HuH-7.5 (cell line): ENCODE measurements at regions not wholly inside any gene's neighbourhood (a gene's known extent, or its start where the extent isn't known, plus 50 kb on each side); places are given as distances from the start of the nearest gene placed in this dataset.
"Not testable (repeated sequence)": the region's sequence is repeated elsewhere in the genome, so short reads cannot be mapped to it uniquely, and the experiment has no call there.

Experiments
- DNase-seq: peaks from one replicate; pipeline ENCODE4 v3.0.0; 2011; ENCODE audit warnings: low spot score

GRCh38 chr14:29982171-29982570, 54.5 kb upstream of the PRKD1 start:
- no peak for DNase-seq

DNA sequence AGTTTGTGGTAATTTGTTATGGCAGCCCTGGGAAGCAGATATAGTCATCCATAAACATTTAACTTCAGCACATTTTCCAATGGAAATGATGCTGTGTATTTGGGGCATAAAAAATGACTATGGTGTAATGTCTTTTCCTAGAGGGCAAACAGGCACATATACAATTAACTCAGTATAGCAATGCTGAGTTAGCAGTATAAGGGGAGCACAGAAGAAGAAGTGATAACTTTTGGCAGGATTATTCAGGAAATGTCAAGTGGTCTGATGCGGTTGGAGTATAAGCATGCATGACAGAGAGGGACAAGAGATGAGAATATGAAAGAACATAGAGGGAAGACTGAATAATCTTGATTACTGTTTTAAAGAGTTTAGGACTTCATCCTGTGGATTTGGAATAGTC, 55.3 kb upstream of the PRKD1 start:
- DNase-seq = no peak

DNA sequence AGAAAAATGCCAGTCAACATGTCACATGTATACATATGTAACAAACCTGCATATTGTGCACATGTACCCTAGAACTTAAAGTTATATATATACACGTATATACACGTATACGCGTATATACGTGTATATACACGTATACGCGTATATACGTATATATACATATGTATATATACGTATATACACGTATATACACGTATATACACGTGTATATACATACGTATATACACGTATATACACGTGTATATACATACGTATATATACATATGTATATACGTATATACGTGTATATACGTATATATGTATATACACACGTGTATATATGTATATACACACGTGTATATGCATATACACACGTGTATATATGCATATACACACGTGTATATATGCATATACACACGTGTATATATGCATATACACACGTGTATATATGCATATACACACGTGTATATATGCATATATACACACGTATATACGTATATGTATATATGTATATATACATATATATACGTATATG, 62.8 kb upstream of the PRKD1 start:
- DNase-seq = not testable (repeated sequence)

DNA sequence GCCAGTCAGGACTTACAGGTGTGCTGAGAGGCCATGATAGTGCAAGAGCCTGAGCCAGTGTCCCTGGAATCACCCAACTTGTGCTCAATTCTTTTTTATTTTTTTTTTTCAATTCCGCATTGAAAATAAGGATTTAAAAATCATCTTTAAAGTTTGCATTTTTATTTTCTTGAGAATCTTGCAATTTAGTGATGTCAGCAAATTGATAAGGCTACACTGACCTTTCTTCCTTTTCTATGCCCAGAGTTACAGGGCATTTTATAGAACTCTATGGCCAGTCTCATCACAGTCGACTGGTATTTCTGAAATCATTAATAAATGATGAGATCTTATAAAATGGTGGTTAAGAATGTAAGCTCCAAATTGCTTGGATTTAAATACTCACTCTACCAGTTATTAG, 63.3 kb upstream of the PRKD1 start:
- DNase-seq = no peak

DNA sequence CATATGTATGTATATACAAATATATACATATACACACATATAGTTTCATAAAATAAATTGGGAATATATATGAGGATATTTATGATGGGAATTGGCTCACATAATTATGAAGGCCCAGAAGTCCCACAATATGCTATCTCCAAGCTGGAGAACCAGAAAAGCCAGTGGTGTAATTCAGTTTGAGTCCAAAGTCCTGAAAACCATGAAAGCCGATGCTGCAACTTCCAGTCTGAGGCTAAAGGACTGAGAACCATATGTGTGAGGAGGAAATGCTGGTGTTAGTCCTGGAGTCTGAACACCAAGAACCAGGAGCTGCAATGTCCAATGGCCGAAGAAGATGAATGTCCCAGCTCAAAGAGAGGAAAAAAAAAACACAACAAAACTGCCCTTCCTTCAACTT, 65.5 kb upstream of the PRKD1 start:
- peak; percentile 30 for DNase-seq

DNA sequence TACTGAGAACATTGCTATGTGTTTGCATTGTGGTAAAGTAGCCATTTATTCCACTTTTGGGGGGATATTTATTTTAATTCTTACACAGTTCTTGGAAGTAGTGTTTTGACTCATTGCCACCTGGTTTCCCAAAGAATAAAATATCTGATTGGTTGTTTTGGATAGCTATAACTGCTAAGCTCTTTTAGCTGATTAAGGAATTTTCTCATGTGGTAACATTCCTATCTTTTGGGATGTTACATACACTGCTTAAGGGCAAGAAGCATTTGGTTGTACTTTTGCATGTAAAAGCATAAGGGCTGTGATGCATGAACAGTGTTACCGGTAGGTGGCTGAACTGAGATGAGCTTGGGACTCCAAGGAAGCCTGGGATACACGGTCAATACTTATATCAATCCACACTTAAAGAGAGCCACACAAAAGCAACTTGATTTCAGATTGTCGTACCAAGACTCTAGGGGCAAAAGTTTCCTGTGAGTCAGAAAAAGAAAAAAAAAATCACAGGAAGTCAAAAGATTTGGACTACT, 71.4 kb upstream of the PRKD1 start:
- DNase-seq = no peak

DNA sequence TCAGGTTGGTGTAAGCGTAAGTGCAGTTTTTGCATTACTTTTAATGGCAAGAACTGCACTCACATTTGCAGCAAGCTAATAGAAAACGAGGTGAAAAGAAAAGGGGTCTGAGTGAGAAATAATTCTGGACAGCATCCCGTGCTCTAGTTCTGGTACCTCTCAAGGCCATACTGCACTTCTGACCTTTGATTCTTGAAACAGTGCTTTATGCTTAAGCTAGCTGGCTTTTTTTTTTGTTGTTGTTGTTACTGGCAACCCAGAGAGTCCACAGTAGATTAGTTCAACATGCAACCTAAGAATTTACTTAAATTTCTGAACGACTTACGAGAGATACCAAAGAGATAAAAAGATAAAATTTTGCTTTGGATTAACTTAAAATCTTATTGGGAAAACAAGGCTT, 75.2 kb upstream of the PRKD1 start:
- no peak for DNase-seq

- peak; percentile 55 for DNase-seq
Measured at GRCh38 chr14:30005114-30005808, 77.6 kb upstream of the PRKD1 start.

DNA sequence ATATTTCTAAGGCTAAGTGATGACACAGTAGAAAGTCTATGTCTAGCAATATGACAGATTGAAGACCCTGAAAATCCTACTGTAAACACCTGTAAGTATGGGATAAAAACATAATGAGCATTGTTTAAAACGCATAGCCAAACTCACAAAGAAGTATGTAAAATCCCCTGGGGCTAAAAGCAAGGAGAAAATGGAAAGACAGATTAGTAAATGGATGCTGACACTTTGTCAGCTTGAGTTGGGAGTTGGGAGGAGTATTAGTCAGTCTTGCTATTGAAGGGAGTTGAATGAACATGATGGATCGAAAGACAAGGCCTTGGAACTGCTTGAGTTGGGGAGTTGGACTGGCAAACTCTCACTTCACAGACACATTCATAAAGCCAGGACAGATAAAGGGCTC, 79.0 kb upstream of the PRKD1 start:
- no peak for DNase-seq

- DNase-seq = no peak
Measured at GRCh38 chr14:30015489-30015888, 87.8 kb upstream of the PRKD1 start.

GRCh38 chr14:30016002-30016401, 88.4 kb upstream of the PRKD1 start:
- DNase-seq = no peak

GRCh38 chr14:30017370-30017993, 89.8 kb upstream of the PRKD1 start:
- no peak for DNase-seq

GRCh38 chr14:30020271-30020670, 92.6 kb upstream of the PRKD1 start:
- DNase-seq = no peak

DNA sequence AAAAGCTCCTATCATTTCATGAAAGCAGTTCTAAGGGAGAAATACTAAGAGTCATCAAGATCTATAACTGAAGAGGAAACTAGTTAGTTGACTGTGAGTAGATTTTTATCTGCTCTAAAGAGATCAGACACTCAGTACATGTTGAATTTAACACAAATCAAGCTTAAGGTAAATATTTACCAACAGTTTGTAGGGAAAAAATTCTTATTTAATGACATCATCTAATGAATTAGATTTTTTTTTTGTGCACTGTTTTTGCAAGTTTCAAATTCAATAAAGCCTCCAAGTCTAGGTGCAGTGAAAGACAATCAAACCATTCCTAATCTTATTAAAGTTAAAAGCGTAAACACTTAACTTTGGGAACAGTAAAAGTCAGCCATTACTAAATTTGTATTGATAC, 93.0 kb upstream of the PRKD1 start:
- no peak for DNase-seq

DNA sequence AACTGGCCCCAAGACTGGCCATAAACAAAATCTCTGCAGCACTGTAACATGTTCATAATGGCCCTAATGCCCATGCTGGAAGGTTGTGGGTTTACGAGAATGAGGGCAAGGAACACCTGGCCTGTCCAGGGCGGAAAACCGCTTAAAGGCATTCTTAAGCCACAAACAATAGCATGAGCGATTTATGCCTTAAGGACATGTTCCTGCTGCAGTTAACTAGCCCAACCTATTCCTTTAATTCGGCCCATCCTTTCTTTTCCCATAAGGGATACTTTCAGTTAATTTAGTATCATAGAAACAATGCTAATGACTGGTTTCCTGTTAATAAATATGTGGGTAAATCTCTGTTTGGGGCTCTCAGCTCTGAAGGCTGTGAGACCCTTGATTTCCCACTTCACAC, 95.7 kb upstream of the PRKD1 start:
- not testable (repeated sequence) for DNase-seq

- no peak for DNase-seq
Measured at GRCh38 chr14:30034152-30034551, 106.5 kb upstream of the PRKD1 start.

GRCh38 chr14:30035361-30035760, 107.7 kb upstream of the PRKD1 start:
- DNase-seq = no peak

GRCh38 chr14:30045720-30046119, 118.1 kb upstream of the PRKD1 start:
- no peak for DNase-seq

- no peak for DNase-seq
Measured at GRCh38 chr14:30053103-30053502, 125.5 kb upstream of the PRKD1 start.

- no peak for DNase-seq
Measured at GRCh38 chr14:30054201-30054600, 126.6 kb upstream of the PRKD1 start.

DNA sequence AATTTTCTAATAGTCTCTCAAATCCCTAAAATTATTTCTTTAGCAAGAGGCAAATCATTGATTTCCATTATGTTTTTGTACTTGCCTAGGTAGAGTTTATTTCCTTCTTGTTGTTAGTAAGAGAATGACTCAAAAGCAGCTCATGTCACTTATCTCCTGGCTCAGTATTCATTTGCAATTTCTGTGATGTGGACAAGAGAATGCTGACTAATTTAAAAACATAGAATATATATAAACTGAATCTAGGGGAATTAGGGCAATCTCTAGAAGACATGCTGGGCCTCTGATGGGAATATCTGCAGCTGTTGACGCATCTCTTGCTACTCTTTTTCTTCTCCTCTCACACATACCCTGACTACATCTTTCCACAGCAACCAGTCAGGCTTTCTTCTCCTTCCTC, 130.8 kb upstream of the PRKD1 start:
- DNase-seq = no peak

GRCh38 chr14:30063746-30064145, 136.1 kb upstream of the PRKD1 start:
- DNase-seq = no peak

DNA sequence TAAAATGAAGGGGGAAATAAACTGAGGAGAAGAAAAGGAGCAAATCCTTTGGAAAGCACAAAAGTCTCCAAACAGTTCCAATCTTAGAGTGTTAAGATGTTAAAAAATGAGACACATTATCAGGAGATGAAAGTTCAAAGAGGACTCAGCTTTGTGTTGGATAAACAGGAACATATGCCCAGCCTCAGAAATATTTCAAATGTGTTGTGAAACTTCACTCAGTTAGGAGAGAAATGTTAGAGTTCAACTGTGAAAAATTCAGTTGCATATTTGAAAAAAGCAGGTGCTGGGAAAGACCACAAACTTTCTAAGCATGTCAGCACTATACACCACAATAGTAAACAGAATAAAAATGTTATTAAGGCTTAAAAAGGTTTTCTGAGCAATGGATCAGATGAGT, 136.8 kb upstream of the PRKD1 start:
- no peak for DNase-seq

GRCh38 chr14:30069536-30069935, 141.9 kb upstream of the PRKD1 start:
- DNase-seq = no peak
